ENCODE measurements at regions not wholly inside any gene's neighbourhood (a gene's known extent, or its start where the extent isn't known, plus 50 kb on each side); places are given as distances from the start of the nearest gene placed in this dataset.

DNA sequence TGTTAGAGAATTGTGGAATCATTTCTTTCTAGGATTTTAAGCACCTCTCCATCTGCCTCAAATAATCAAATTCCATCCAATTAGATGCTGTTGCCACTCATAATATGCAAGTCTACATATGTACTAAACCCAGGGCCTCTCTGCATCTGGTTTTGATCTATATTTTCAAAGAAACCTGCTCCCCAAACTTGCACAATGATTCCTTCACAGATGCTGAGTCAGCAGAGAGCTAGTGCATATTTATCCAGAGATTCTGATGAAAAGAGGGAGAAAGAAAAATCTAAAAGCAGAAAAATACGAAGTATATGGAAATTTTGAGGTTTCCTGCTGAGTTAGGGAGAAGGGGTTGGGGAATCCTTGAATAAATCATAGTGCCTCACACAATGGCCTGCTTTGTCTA, 235.1 kb upstream of the RBFOX1 start:
- no peak for DNase-seq (ENCODE audit: low read depth, low spot score)

DNA sequence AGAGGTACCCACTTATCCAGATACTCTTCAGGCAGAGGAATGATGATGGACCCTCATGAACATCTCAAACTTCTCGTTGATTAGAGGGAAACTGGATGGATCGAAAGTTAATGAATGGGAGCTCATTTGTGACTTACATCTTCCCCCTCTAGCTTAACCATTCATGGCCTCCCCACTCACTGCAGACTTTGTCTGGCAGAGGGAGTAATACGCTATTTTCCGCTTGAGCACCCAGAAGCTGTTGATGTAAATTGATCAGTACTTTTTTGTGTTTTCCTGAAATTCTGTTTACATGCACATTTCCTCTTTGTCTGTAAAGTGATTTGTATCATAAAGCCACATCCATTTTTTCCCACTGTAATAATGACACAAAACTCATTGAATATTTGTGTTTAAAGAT, 239.1 kb upstream of the RBFOX1 start:
- no peak for DNase-seq (ENCODE audit: low read depth, low spot score)

DNA sequence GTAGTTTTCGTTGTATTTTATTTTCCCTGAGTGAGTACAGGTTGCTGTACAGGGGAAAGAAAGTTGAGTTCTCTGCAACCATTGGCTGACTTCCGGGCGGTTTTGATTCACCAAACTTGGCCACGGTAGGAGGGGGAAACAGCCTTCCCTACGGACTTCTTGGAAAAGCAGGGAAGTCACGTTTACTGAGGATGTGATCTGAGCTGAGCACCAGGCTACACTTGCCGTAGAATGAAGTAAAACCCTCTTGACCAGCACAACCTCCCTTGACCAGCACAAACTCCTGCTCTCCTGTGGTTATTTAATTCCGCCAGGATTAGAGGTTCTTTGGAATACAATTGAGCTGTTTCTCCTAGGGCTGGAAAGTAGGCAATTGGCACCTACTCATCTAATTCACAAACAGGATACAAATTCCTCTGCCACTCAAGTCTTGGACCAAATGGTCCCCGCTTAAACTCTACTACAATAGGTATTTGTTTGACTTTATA, 242.0 kb upstream of the RBFOX1 start:
- no peak for DNase-seq (ENCODE audit: low read depth, low spot score)

DNA sequence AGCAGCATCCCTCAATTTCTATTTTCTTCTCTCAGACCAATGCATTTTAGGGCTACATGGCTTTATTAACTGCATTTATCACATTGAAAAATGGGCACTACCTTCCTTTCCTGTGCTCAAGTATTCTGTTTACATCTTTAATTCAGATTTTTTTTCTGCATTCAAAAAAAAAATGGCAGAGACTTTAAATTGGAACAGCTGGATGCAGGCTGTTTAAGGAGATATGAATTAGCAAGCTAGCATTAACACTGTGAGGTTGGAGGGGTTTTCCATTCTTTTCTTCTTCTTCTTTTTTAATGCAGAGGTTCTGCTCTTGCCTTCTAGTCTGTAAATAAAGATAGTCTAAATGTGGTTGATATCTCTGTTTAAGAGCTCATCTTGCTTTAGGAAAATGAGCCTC, 242.9 kb upstream of the RBFOX1 start:
- DNase-seq (ENCODE audit: low read depth, low spot score) = no peak

DNA sequence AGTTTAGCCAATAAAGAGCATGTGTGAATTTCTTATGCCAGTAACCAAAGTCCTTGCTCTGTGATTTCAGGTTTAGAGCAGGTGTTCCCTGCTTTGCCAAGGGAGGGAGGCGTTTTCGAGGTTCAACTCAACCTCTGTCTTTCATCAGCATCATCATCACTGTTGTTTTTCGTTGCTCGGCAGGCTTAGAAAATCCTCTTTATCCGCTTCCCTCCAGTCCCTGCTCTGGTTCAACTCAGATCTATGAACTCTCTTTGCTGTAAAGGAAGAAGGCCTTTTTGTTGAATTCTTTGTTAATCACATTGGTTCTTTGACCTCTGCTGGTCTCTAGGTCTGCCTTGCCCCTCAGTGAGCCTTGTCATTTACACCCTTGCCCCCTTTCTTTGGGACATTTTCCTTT, 243.9 kb upstream of the RBFOX1 start:
- no peak for DNase-seq (ENCODE audit: low read depth, low spot score)

DNA sequence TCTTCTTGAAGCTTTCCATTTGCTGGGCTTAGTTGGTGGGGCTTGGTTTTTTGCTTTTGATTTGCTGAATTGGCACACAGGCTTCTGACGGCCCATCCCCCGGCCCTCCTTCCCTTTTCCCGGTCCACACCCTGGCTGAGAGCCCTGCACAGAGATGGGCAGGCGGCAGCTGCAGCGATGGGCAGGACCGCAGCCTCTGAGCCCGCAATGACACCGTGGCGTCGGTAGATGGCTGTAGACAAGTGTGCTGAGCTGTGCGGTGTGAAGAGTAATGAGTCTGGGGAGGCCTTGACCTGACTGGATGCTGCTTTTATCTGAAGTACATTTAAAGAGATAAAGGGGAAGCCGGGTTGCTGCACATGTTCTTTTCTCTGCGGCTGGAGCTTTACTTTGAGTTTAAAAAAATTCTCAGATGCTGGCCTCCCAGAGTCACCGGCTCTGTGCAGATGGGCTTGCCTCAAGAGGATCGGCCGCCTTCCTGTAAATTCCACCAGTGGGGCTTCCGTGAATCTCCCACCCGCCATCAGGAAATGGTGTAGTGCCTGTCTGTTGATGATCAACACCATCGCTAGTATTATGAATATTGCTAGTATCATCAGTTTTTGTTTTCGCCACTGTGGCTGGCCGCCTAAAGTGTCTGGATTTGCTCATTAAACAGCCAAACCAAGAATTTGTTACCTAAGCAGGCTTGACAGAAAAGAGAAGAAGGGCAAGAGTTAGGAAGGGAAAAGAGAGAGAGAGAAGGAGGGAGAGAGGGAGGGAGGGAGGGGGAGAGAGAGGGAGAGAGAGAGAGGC, 245.6 kb upstream of the RBFOX1 start:
- peak; percentile 1 for DNase-seq (ENCODE audit: low read depth, low spot score)

DNA sequence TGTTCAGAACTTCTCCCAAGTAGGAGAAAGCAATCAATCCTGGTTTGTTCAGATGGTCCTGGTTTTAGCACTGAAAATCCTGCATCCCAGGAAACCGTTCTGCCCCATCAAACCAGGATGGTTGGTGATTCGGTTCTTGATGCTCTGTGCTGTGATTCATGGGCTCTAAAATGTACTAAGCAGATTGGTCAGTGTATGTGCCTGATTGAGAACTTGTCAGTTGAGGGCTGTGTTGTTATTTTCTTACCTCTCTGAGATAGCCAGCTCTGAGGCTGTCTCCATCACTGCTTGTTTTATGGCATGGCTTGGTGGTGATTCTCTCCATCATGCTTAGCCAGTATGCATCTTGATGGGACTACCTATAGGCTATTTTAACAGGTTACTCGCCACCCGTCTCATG, 246.9 kb upstream of the RBFOX1 start:
- DNase-seq (ENCODE audit: low read depth, low spot score) = no peak

DNA sequence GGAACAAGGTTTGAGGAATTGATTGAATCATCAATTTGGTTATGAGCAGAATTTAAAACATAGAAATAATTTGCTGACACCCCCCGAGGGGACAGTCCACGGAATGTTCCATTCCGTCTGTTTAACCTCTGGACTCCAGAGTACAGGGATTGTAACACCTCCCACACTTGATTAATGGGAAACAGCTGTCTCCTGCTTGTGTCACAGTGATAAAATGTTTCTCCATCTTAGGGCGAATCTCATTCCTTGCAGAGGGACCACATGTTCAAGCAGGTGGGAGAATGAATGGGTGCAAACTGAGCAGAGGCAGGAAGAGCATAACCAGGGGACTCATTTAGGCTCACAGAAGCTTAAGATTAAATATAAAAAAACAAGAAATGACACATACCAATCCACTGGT, 249.5 kb upstream of the RBFOX1 start:
- DNase-seq (ENCODE audit: low read depth, low spot score) = no peak

DNA sequence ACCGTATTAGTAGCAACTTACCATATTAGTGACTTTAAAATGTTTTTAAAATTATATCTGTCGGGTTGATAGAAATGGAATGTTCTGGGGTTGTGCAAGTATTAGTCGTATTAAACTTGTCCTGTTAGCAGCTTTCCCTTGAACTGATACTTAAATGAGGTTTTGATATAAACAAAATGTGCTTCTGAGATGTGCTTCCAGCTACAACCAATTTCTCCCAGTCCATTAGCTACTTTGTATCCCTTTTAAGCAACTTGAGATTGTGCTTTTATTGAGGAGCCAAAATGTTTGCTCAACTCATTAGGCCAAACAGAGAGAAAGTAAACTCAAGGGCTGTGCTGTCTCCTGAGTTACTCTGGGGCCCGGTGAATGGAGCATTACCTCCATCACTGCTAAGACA, 255.0 kb upstream of the RBFOX1 start:
- DNase-seq (ENCODE audit: low read depth, low spot score) = no peak

DNA sequence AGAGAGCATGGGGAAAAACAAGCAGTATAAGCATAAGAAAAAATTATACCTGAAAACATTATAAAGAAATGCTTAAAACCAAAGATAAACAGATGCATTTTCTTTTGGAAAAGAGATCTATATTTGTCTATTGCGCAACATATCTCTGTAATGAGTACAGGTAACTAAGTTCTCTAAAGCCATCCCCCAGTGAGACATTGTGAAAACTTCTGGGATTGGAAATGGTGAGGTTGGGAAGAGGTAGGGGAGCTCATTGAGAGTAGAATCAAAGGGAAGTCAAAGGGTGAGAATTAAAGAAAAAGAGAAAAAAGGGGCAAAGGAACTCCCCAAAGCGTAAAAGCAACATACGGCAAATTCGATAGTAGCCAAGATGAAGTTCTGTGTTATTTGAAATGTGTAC, 257.9 kb upstream of the RBFOX1 start:
- no peak for DNase-seq (ENCODE audit: low read depth, low spot score)

DNA sequence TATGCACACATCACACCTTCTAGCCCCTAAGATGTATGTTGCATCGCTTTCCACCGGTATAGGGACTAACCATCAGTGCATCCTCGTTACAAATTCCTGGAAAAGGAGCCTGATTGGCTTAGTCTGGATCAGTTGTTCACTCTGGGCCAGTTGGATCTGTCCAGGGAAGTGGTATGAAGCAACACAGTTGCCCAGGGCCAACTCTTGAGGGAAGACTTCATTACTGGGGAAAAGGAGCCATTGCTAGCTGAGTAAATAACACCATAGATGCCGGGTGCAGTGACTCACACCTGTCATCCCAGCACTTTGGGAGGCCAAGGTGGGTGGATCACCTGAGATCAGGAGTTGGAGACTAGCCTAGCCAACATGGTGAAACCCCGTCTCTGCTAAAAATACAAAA, 275.2 kb upstream of the RBFOX1 start:
- no peak for DNase-seq (ENCODE audit: low read depth, low spot score)

DNA sequence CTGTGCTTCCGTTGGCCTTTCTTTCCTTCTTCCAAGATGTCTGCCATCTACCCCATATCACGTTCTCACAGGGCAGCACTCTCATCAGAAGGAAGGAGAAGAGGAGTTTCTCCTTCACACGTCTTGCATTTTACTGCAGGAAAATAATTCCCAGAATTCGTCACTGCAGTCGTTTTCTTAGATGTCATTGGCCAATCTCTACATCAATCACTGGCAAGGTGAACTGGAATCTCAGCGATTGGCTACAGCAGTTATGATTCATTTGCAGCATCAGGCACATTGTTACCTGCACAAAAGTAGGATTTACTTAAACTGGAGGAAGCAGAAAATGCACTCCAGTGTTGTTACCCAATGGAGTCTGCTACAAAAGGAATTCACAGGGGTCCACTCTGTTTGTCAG, 277.2 kb upstream of the RBFOX1 start:
- DNase-seq (ENCODE audit: low read depth, low spot score) = no peak

DNA sequence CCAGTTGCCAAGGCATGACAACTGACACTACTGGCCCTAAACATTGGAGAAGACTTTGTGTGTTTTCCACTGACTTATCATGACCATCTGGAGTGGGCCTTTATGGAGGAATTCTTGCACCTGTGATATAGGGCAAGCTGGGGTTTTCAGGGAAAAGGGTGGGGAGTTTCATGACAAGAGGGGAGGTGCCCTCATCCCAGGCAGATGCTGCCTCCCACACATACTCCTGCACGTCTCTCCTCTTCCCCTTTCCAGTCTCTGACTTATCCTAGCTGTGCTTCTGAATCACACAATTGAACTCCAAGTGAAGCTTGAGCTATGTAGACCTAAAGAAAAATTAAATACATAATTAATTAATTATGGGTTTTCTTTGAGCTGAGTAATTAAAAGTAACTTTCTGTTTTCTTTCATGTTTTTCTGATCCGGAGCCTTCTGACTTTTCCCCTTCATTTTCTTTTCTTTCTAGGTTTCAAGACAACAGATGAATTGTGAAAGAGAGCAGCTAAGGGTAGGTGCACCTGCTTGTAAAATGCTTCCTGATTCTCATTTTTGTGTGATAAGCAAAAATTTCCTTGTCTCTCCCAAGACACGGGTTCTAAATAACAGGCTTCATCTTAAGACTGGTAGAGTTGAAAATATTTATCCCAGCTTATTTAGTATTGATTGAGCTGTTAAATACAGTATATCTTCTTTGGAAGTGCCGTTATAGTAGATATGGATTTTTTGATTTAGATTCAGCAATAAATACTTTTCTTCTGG, 280.9 kb upstream of the RBFOX1 start:
- no peak for DNase-seq (ENCODE audit: low read depth, low spot score)

DNA sequence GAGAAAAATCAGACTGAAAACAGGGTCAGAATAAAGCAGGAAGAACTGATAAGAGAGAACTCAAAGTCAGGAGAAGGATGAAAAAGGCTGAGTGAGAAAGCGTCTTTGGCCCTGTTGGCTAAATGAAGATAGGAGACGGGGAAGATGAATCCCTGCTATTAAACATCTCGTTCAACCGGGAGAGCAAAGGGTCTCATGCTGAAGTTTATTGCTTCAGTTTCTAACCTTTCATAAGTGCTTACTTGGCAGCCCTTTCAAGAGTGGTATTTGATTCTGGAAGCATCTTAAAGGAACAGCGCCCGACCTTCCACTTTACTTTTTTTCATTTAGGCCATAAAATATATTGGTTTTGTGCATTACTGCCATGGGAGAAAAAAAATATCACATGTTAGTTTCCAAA, 288.3 kb upstream of the RBFOX1 start:
- no peak for DNase-seq (ENCODE audit: low read depth, low spot score)

DNA sequence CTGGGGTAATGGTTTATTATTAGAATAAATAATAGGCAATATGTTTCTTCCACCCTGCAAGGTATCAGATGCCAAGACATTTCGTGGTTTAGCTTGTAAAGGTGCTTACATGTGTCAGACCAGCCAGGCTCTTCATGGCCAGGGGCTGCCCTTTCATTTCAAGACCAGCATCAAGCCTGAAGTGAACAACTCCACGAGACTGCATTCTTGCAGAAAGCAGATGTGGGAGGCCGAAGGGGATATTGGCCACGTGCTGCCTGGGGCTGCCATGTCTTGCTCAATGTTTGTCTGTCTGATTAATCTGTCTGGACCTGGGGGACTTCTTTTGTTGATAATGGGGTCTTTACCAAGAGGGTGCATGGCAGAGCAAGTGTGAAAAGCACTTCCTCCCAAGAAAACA, 294.2 kb upstream of the RBFOX1 start:
- no peak for DNase-seq (ENCODE audit: low read depth, low spot score)

DNA sequence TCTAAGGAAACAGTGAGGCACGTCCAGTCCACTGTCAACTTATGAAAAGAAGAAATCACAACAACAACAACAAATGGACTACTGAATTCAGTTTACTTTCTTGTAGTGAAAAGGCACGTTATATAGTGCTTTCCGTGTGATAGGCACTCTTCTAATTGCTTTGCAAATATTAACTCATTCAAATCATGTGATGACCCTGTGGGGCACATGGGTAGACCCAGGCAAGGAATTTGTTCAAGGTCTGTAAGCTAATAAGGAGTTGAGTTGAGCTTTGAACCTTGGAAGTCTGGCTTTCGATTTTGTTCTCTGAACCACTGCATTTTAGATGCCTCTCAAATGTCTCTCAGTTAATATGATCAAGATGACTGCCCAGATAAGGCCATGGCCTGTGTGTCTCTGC, 295.1 kb upstream of the RBFOX1 start:
- DNase-seq (ENCODE audit: low read depth, low spot score) = no peak

DNA sequence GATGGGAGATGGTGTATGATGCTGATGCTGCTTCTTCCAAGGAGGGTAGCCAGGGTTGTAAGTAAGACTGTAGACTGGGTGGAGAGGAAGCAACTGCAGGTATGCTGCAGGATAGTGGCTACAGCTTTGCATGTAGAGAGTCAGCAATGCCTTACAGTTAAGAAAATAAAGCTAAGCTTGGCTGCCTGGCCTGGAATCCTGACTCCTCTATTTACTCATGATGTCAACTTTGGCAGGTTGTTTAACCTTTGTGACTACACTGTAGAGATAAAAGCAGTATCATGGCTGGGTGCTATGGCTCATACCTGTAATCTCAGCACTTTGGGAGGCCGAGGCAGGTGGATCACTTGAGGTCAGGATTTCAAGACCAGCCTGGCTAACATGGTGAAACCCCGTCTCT, 301.6 kb upstream of the RBFOX1 start:
- DNase-seq (ENCODE audit: low read depth, low spot score) = no peak

DNA sequence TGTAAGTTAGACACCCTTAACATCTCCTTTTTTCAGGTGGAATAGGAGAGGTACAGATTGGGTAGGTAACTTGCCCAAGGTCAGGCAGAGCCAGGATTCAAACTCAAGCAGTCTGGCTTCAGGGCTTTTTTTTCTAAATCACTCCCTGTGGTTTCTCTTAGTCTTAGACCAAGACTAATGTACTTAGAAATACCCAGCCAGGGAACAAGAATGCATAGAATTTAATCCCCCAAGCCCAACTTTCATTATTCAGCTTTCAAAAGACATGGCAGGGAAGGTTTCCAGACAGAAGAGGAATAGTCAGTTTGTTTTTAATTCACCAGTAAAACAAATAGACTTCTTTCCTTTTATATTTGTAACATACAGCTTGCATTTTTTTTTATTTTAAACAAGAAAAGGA, 305.2 kb upstream of the RBFOX1 start:
- DNase-seq (ENCODE audit: low read depth, low spot score) = no peak

DNA sequence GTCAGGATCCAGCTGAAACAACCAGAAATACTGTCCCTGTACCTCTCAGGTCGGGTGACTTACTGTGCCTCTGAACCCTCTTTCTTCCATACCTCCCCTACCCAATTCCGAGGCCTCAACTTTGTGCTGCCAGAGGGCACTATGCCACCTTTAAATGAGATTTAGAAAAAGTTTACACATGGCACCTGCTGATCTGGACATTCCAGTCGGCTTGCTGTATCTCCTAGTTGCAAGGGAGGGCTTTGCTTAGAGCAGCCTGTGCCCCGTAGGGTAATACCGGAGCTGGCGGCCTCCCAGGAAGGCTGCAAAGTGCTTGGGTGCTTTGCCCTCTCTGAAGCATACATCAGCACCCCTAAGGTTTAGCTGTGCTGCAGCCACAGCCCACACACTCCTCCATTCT, 306.0 kb upstream of the RBFOX1 start:
- no peak for DNase-seq (ENCODE audit: low read depth, low spot score)

DNA sequence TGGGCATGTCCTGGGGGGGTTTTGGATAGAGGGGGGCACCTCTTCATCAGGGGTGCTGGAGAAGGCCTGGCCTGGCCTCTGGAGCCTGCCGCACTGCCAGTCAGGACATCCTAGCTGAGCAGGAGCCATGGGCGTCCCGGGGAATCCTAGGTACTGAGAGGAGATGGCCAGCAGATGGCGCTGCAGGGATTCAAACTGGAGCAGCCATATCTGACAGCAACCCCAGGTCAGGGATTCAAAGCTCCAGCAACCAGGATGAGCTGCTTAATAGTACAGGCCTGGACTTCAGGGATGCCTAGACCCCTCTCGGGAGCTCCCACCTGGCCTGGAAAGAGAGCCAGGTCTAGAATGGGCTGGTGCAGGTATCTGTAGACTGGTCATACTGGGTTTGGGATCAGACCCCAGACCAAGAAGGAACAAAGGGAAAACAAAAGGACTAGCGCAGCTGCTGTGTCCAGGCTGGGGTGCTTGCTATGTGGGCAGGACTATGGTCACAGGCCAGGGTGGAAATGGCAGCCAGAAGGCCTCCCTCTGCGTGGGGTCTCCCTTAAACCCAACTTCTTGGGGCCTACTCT, 306.9 kb upstream of the RBFOX1 start:
- peak; percentile 55 for DNase-seq (ENCODE audit: low read depth, low spot score)

DNA sequence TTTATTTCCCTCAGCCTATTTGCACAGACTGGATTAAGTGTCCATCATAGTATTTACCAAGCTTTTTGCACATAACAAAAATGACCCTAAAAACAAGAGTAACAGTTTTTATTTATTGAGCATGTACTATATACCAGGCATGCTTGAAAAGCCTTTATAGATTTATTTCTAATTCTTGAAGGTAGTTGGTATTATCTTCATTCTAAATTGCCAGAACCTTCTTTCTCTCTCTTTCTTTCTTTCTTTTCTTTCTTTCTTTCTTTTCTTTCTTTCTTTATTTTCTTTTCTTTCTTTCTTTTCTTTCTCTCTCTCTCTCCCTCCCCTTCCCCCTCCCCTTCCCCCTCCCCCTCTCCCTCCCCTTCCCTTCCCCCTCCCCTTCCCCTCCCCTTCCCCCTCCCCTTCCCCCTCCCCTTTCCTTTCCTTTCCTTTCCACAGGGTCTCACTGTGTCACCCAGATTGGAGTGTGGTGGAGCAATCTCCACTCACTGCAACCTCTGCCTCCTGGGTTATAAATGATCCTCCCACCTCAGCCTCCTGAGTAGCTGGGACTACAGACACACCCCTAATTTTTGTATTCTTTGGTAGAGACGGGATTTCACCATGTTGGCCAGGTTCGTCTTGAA, 310.9 kb upstream of the RBFOX1 start:
- DNase-seq (ENCODE audit: low read depth, low spot score) = no peak

DNA sequence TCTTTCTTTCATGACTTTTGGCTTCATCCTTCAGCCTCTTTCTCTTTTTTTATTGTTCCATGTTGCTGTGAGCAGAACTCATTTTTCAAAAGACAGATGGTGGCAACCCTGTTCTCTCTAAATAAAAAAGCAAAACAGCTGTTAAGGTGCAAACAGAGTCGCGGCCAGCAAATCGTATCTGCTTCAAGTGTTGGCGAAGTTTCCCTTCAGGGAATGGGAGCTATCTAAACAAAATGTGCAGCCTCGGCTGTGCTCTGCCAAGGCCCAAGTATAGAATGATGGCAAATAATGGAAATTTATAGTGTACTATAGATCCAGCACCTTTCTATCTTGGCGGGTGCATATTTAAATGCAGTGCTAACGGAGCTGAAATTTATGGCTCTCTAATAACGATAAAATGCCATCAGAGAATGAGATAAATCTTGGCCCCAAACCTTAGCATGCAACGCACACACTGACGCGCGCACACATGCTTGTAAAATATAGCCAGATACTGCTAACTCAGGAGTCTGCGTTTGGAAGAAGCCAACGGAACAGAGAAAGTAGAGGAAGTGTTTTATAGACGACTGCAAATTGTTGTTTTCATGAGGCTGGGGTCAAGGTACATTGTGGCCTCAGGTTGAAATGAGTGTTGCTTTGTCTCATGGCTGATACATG, 315.5 kb upstream of the RBFOX1 start:
- no peak for DNase-seq (ENCODE audit: low read depth, low spot score)
